Endothelial cell of umbilical vein (primary cell): ENCODE measurements at regions not wholly inside any gene's neighbourhood (a gene's known extent, or its start where the extent isn't known, plus 50 kb on each side); places are given as distances from the start of the nearest gene placed in this dataset.

Experiments
- BruUV-seq: library from RNA; stranded (reverse); fragments of 400-500 nt; replicated peaks from 2 replicates; lab custom pipeline; 2021; lab: Mats Ljungman, UMichigan
- CTCF ChIA-PET: fragments of 300-600, 350-600 bp; sonication (Branson Sonifier 250); formaldehyde crosslinking; loops from one replicate; lab custom pipeline; 2021; ENCODE audit warnings: antibody characterized with exemption, inconsistent platforms; lab: Charles Lee
- POLR2A ChIA-PET: fragments of 300-600, 350-600 bp; sonication (Branson Sonifier 250); formaldehyde crosslinking; loops from one replicate; lab custom pipeline; 2021; ENCODE audit warnings: antibody characterized with exemption, inconsistent platforms; lab: Charles Lee
- DNase-seq: peaks from one replicate; pipeline ENCODE4 v3.0.0-alpha.2; 2011; ENCODE audit warnings: low read depth, low spot score
- FAIRE-seq: peaks from 2 replicates; lab custom pipeline; 2011; peaks lifted over from hg19 to GRCh38; lab: Jason Lieb, UNC
- H2AFZ ChIP-seq: 2 replicates; pipeline ENCODE4 v1.6.0; 2012; ENCODE audit warnings: low read depth, low read length, control low read depth, inconsistent platforms
- H3K27ac ChIP-seq: 2 replicates; pipeline ENCODE4 v1.5.1; 2011; ENCODE audit warnings: low read depth, mild to moderate bottlenecking, control low read depth, low read length, moderate library complexity; ENCODE audit not compliant: insufficient read depth
- H3K27me3 ChIP-seq, 2 experiments: 2 replicates each; pipeline versions ENCODE4 v1.6.0 to v1.6.1; 2011; ENCODE audit warnings: low read length in 2 of 2, mixed read lengths in 1 of 2; ENCODE audit not compliant: control insufficient read depth in 2 of 2, insufficient read depth in 2 of 2
- H3K36me3 ChIP-seq, 2 experiments: 2 replicates in 1 of 2; 3 replicates in 1 of 2; pipeline ENCODE4 v1.5.1; 2011; ENCODE audit warnings: low read length in 2 of 2, mild to moderate bottlenecking in 1 of 2, moderate library complexity in 1 of 2; ENCODE audit not compliant: control insufficient read depth in 2 of 2, insufficient read depth in 2 of 2; ENCODE audit errors: extremely low read depth in 1 of 2
- H3K4me1 ChIP-seq: 3 replicates; pipeline ENCODE4 v1.5.1; 2011; ENCODE audit warnings: mild to moderate bottlenecking, low read length; ENCODE audit not compliant: control insufficient read depth, insufficient read depth; ENCODE audit errors: extremely low read depth
- H3K4me2 ChIP-seq: 2 replicates; pipeline ENCODE4 v1.6.1; 2011; ENCODE audit warnings: low read length, control low read depth, mixed read lengths; ENCODE audit not compliant: insufficient read depth
- H3K4me3 ChIP-seq, 3 experiments: fragments of 200-600 bp in 1 of 3; sonication (generic), shearing (Covaris generic) in 1 of 3; replicated peaks in 1 of 3; 2 replicates each; pipeline ENCODE4 v1.5.1; 2011 to 2016; ENCODE audit warnings: control low read depth in 3 of 3, low read length in 3 of 3, mild to moderate bottlenecking in 2 of 3, inconsistent platforms in 1 of 3, low read depth in 1 of 3, moderate library complexity in 1 of 3; ENCODE audit not compliant: insufficient read depth in 1 of 3
- H3K79me2 ChIP-seq: 2 replicates; pipeline ENCODE4 v1.6.0; 2012; ENCODE audit warnings: low read length, inconsistent platforms; ENCODE audit not compliant: control insufficient read depth, insufficient read depth
- H3K9ac ChIP-seq: replicated peaks from 2 replicates; pipeline ENCODE3; 2011; ENCODE audit warnings: low read length, control low read depth; ENCODE audit not compliant: insufficient read depth; ENCODE audit errors: extremely low read depth
- H3K9me1 ChIP-seq: replicated peaks from 3 replicates; pipeline ENCODE4 v1.6.0; 2011; ENCODE audit warnings: mild to moderate bottlenecking, low read length; ENCODE audit not compliant: control insufficient read depth, insufficient read depth; ENCODE audit errors: extremely low read depth
- H3K9me3 ChIP-seq: replicated peaks from 2 replicates; pipeline ENCODE4 v1.5.1; 2012; ENCODE audit warnings: low read length, inconsistent platforms; ENCODE audit not compliant: control insufficient read depth, insufficient read depth
- H4K20me1 ChIP-seq: replicated peaks from 2 replicates; pipeline ENCODE3; 2011; ENCODE audit warnings: mild to moderate bottlenecking, low read length; ENCODE audit not compliant: control insufficient read depth, insufficient read depth; ENCODE audit errors: extremely low read depth
- EZH2 ChIP-seq: IDR thresholded peaks from 2 replicates; pipeline ENCODE4 v1.6.1; 2012; ENCODE audit warnings: borderline replicate concordance, low read depth, mild to moderate bottlenecking, moderate library complexity, low read length, inconsistent platforms; ENCODE audit not compliant: severe bottlenecking
- FOS ChIP-seq: IDR thresholded peaks from 2 replicates; pipeline ENCODE4 v1.6.1; 2011; ENCODE audit warnings: mild to moderate bottlenecking, low read length, moderate library complexity, borderline replicate concordance; ENCODE audit not compliant: insufficient read depth
- GATA2 ChIP-seq: IDR thresholded peaks from 2 replicates; pipeline ENCODE4 v1.7.0; 2011; ENCODE audit warnings: low read depth, mild to moderate bottlenecking, moderate library complexity, mixed read lengths, low read length; ENCODE audit not compliant: insufficient read length, insufficient read depth
- JUN ChIP-seq: IDR thresholded peaks from 2 replicates; pipeline ENCODE4 v1.6.1; 2011; ENCODE audit warnings: borderline replicate concordance, low read depth; ENCODE audit not compliant: insufficient read length, insufficient read depth
- MYC ChIP-seq: IDR thresholded peaks from one replicate; pipeline ENCODE4 v1.6.1; 2011; ENCODE audit warnings: mild to moderate bottlenecking, low read depth, low read length
- POLR2A ChIP-seq: IDR thresholded peaks from 2 replicates; pipeline ENCODE4 v1.6.1; 2012; ENCODE audit warnings: low read depth, mild to moderate bottlenecking, control low read depth, low read length
- POLR2AphosphoS5 ChIP-seq: IDR thresholded peaks from 2 replicates; pipeline ENCODE4 v1.6.1; 2012; ENCODE audit warnings: low read depth, mild to moderate bottlenecking, control low read depth, low read length, moderate library complexity; ENCODE audit not compliant: insufficient read depth
- dilution Hi-C: fragments of 300-500 bp; cut with MboI; formaldehyde crosslinking; loops from one replicate; pipeline ENCODE4 v1.15.0; 2019; ENCODE audit warnings: low sequenced_read_pairs; ENCODE audit not compliant: extremely low pct_ligation_motif_present
- intact Hi-C: fragments of 100-400 bp; cut with micrococcal nuclease; formaldehyde crosslinking; loops from one replicate; pipeline ENCODE4 v1.10.0; 2022
- TF ChIP-seq, protein P1 (sequence below), 2 donors: IDR thresholded peaks; 1 replicate in 1 of 2; 2 replicates in 1 of 2; pipeline ENCODE4 v1.5.1; 2011; ENCODE audit warnings: low read length in 2 of 2, mild to moderate bottlenecking in 2 of 2, moderate library complexity in 2 of 2, control low read depth in 1 of 2, inconsistent platforms in 1 of 2, low read depth in 1 of 2; ENCODE audit not compliant: insufficient read depth in 1 of 2; ENCODE audit errors: extremely low read depth in 1 of 2
- TF ChIP-seq, protein P2 (sequence below): IDR thresholded peaks from 2 replicates; pipeline ENCODE4 v1.6.1; 2011; ENCODE audit not compliant: insufficient read depth, insufficient read length

GRCh38 chr5:25190521-25191000 is 545.8 kb upstream of the CDH10 start:
- intact Hi-C loops: no loop called here
- FAIRE-seq: no peak
- H3K4me3 ChIP-seq: no peak overlapping the region

More at GRCh38 chr5:25190521-25191000, 545.8 kb upstream of the CDH10 start:
- CTCF ChIA-PET: no interaction called here
- H3K4me2 ChIP-seq: no peak overlapping the region
- no peaks in the 10 kb centered on the region for H3K9me3 ChIP-seq
- H3K36me3 ChIP-seq: no peaks in the 10 kb centered on the region
- no TSS peak for BruUV-seq
- H3K9me1 ChIP-seq: no peaks in the 10 kb centered on the region
- POLR2A ChIA-PET: no interaction called here
- H4K20me1 ChIP-seq: no peaks in the 10 kb centered on the region
- dilution Hi-C loops: no loop called here
- H3K9ac ChIP-seq: no peak overlapping the region
- H3K4me1 ChIP-seq: no peaks in the 10 kb centered on the region
- H2AFZ ChIP-seq: no peak overlapping the region
- H3K79me2 ChIP-seq: no peaks in the 10 kb centered on the region
- H3K27me3 ChIP-seq: no peaks in the 10 kb centered on the region
- H3K27ac ChIP-seq: no peak overlapping the region
- DNase-seq: no peak
- TF ChIP-seq JUN (no peak), MYC (no peak), FOS (no peak), EZH2 (no peak), POLR2A (no peak), POLR2AphosphoS5 (no peak), GATA2 (no peak)
- TF ChIP-seq, protein P1, sequence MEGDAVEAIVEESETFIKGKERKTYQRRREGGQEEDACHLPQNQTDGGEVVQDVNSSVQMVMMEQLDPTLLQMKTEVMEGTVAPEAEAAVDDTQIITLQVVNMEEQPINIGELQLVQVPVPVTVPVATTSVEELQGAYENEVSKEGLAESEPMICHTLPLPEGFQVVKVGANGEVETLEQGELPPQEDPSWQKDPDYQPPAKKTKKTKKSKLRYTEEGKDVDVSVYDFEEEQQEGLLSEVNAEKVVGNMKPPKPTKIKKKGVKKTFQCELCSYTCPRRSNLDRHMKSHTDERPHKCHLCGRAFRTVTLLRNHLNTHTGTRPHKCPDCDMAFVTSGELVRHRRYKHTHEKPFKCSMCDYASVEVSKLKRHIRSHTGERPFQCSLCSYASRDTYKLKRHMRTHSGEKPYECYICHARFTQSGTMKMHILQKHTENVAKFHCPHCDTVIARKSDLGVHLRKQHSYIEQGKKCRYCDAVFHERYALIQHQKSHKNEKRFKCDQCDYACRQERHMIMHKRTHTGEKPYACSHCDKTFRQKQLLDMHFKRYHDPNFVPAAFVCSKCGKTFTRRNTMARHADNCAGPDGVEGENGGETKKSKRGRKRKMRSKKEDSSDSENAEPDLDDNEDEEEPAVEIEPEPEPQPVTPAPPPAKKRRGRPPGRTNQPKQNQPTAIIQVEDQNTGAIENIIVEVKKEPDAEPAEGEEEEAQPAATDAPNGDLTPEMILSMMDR (IDR thresholded peaks at IDR 0.05; ENCODE audit: extremely low read depth in 1 of 2, insufficient read depth in 1 of 2, low read depth in 1 of 2, low read length in 2 of 2): no peak
- TF ChIP-seq, protein P2, sequence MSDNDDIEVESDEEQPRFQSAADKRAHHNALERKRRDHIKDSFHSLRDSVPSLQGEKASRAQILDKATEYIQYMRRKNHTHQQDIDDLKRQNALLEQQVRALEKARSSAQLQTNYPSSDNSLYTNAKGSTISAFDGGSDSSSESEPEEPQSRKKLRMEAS: no peak
